ENCODE measurements at regions not wholly inside any gene's neighbourhood (a gene's known extent, or its start where the extent isn't known, plus 50 kb on each side); places are given as distances from the start of the nearest gene placed in this dataset.

- Histone ChIP-seq H3K4me3 (ENCODE audit: low read depth, low read length) (no peak overlapping the region), H3K9me3 (ENCODE audit: control insufficient read depth, low read length) (no peaks in the 10 kb centered on the region), H3K27me3 (ENCODE audit: control insufficient read depth, insufficient read depth, low read length) (no peaks in the 10 kb centered on the region), H3K9ac (no peak overlapping the region), H3K4me2 (ENCODE audit: low read length) (no peak overlapping the region), H2AFZ (no peak overlapping the region), H3K4me1 (no peaks in the 10 kb centered on the region), H3K27ac (no peak overlapping the region), H3K36me3 (ENCODE audit: control insufficient read depth, insufficient read depth, low read length) (no peaks in the 10 kb centered on the region), H3K79me2 (no peaks in the 10 kb centered on the region)
- TF ChIP-seq CTCF (IDR thresholded peaks at IDR 0.05) = no peak
Observed at GRCh38 chr11:134911514-134912180, 499.6 kb upstream of the B3GAT1 start.

GRCh38 chr11:134908583-134908982, 496.5 kb upstream of the B3GAT1 start:
- no peaks in the 10 kb centered on the region for H3K79me2 ChIP-seq
- H3K9ac ChIP-seq = no peak overlapping the region
- no peaks in the 10 kb centered on the region for H3K36me3 ChIP-seq (ENCODE audit: control insufficient read depth, insufficient read depth, low read length)
- no peak overlapping the region for H2AFZ ChIP-seq
- no peak overlapping the region for H3K4me3 ChIP-seq (ENCODE audit: low read depth, low read length)
- no peak overlapping the region for H3K4me2 ChIP-seq (ENCODE audit: low read length)
- H3K27me3 ChIP-seq (ENCODE audit: control insufficient read depth, insufficient read depth, low read length) = no peaks in the 10 kb centered on the region
- no peaks in the 10 kb centered on the region for H3K4me1 ChIP-seq
- H3K9me3 ChIP-seq (ENCODE audit: control insufficient read depth, low read length) = no peaks in the 10 kb centered on the region
- TF ChIP-seq CTCF (IDR thresholded peaks at IDR 0.05) = no peak
- H3K27ac ChIP-seq = no peak overlapping the region

- Histone ChIP-seq H3K79me2 (no peaks in the 10 kb centered on the region), H3K4me3 (ENCODE audit: low read depth, low read length) (no peak overlapping the region), H3K27ac (no peak overlapping the region), H3K4me1 (no peaks in the 10 kb centered on the region), H3K27me3 (ENCODE audit: control insufficient read depth, insufficient read depth, low read length) (no peaks in the 10 kb centered on the region), H3K9ac (no peak overlapping the region), H2AFZ (no peak overlapping the region), H3K4me2 (ENCODE audit: low read length) (no peak overlapping the region), H3K36me3 (ENCODE audit: control insufficient read depth, insufficient read depth, low read length) (no peaks in the 10 kb centered on the region), H3K9me3 (ENCODE audit: control insufficient read depth, low read length) (no peaks in the 10 kb centered on the region)
- TF ChIP-seq CTCF (IDR thresholded peaks at IDR 0.05) = no peak
Observed at GRCh38 chr11:134907636-134908035, 495.6 kb upstream of the B3GAT1 start.

GRCh38 chr11:134906356-134906955, 494.4 kb upstream of the B3GAT1 start:
- no peak for TF ChIP-seq CTCF (IDR thresholded peaks at IDR 0.05)
- no peaks in the 10 kb centered on the region for H3K79me2 ChIP-seq
- H2AFZ ChIP-seq = no peak overlapping the region
- H3K36me3 ChIP-seq (ENCODE audit: control insufficient read depth, insufficient read depth, low read length) = no peaks in the 10 kb centered on the region
- no peak overlapping the region for H3K27ac ChIP-seq
- H3K4me2 ChIP-seq (ENCODE audit: low read length) = no peak overlapping the region
- no peak overlapping the region for H3K4me3 ChIP-seq (ENCODE audit: low read depth, low read length)
- no peak overlapping the region for H3K9ac ChIP-seq
- H3K9me3 ChIP-seq (ENCODE audit: control insufficient read depth, low read length) = no peaks in the 10 kb centered on the region
- no peaks in the 10 kb centered on the region for H3K27me3 ChIP-seq (ENCODE audit: control insufficient read depth, insufficient read depth, low read length)
- no peaks in the 10 kb centered on the region for H3K4me1 ChIP-seq

- no peak overlapping the region for H2AFZ ChIP-seq
- H3K36me3 ChIP-seq (ENCODE audit: control insufficient read depth, insufficient read depth, low read length) = no peaks in the 10 kb centered on the region
- H3K4me1 ChIP-seq = no peaks in the 10 kb centered on the region
- no peak overlapping the region for H3K9ac ChIP-seq
- no peaks in the 10 kb centered on the region for H3K27me3 ChIP-seq (ENCODE audit: control insufficient read depth, insufficient read depth, low read length)
- no peak overlapping the region for H3K4me3 ChIP-seq (ENCODE audit: low read depth, low read length)
- H3K4me2 ChIP-seq (ENCODE audit: low read length) = no peak overlapping the region
- H3K9me3 ChIP-seq (ENCODE audit: control insufficient read depth, low read length) = no peaks in the 10 kb centered on the region
- H3K27ac ChIP-seq = no peak overlapping the region
- TF ChIP-seq CTCF (IDR thresholded peaks at IDR 0.05) = no peak
- H3K79me2 ChIP-seq = no peaks in the 10 kb centered on the region
Observed at GRCh38 chr11:134905928-134906327, 493.9 kb upstream of the B3GAT1 start.

Measured in parathyroid adenoma (tissue), 2 donors.